ENCODE measurements at regions not wholly inside any gene's neighbourhood (a gene's known extent, or its start where the extent isn't known, plus 50 kb on each side); places are given as distances from the start of the nearest gene placed in this dataset.

- DNase-seq (ENCODE audit: low spot score): no peak
Measured at GRCh38 chr3:15952543-15953175, 154.9 kb upstream of the ANKRD28 start.

DNA sequence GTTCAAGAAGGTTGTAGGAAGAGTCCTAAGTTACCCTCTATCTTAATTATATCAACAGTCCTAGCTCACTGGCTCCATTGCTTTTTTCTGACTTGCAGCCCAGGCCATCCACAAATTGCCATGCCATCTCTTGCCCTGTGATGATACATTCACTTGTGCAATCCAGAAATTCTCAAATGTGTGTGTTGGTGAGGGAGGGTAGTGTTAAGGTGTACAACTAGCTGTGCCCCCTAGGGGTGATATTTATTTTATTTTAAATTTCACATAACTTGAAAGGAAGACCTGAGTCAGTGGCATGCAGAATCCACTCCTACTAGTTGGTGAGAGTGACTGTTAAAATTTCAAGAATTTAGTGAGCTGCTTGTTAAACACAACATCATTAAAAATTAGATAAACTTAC, 156.1 kb upstream of the ANKRD28 start:
- DNase-seq (ENCODE audit: low spot score): no peak

- no peak for DNase-seq (ENCODE audit: low spot score)
Measured at GRCh38 chr3:15955968-15956367, 158.2 kb upstream of the ANKRD28 start.

- no peak for DNase-seq (ENCODE audit: low spot score)
Measured at GRCh38 chr3:15958692-15959433, 161.1 kb upstream of the ANKRD28 start.

GRCh38 chr3:15959434-15959811, 161.6 kb upstream of the ANKRD28 start:
- DNase-seq (ENCODE audit: low spot score): no peak

GRCh38 chr3:15964605-15965442, 167.0 kb upstream of the ANKRD28 start:
- DNase-seq (ENCODE audit: low spot score): peak; percentile 10

GRCh38 chr3:15967577-15967976, 169.8 kb upstream of the ANKRD28 start:
- no peak for DNase-seq (ENCODE audit: low spot score)

DNA sequence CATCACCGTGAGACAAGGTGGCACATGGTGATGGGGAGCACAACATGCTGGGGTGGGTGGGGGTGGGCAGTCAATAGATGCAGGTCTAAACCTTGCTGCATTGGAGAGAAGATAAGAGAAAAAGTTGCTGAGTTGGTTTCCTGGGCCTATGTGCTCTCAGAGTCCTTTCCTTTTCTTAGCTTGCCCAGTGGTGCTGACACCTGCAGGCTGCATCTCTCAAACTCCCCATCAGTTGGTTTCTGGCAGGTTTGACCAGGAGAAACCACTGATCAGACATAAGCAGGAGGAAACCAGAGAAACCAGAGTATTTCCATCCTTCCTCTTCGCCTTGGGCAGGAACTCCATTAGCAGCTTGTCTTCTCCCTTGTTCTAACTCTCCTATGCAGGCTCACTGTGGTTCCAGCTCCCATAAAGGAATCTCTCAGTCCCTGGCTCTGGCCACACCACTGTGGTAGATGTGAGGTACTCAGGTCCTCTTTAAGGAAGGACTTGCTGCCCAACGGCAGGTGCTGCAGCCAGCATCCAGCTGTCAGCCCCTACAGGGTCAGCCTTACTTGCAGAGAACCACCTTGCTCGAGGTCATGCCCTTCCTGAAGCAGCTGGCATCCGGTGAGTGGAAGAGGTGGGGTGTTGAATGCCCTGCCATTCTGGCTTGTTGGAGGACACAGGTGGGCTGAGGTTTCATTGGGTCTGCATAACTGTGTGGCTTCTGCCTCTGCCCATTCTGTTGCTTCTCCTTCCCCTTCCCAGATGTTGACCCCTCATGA, 172.3 kb upstream of the ANKRD28 start:
- no peak for DNase-seq (ENCODE audit: low spot score)

- DNase-seq (ENCODE audit: low spot score): no peak
Measured at GRCh38 chr3:15973414-15973813, 175.6 kb upstream of the ANKRD28 start.

DNA sequence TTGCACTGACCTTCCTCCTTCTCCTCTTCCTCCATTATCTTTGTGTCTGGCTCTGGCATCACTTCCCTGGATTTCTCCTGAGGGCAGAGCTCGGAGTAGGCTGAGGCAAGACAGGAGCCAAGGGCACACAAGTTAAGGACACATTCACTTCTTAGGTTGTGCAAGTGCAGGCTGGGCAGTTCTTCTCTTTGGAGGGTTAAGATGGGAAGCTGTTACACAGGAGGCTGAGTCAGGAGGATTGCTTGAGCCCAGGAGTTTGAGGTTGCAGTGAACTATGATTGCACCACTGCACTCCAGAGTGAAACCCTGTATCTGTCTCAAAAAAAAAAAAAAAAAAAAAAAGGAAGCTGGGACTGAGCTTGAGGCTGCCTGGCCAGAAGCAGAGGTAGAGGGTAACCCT, 176.2 kb upstream of the ANKRD28 start:
- no peak for DNase-seq (ENCODE audit: low spot score)

DNA sequence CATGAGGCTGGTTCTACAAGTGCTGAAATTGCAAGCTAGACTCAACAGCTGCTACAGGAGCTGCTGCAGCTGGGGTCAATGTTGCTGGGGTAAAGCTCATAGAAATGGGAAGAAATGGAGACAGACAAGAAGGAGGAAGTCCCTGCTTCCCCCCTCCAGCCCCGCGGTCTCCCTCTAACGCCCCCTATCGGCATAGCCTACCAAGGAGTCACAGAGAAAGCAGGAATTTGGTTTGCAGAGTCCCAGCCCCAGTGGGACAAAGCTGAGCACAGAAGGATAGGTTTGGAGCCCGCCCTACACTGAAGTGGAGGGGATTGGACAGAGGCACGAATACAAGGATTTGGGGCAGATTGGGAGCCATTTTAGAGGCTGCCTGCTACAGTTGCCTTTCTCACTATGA, 176.9 kb upstream of the ANKRD28 start:
- DNase-seq (ENCODE audit: low spot score): no peak

DNA sequence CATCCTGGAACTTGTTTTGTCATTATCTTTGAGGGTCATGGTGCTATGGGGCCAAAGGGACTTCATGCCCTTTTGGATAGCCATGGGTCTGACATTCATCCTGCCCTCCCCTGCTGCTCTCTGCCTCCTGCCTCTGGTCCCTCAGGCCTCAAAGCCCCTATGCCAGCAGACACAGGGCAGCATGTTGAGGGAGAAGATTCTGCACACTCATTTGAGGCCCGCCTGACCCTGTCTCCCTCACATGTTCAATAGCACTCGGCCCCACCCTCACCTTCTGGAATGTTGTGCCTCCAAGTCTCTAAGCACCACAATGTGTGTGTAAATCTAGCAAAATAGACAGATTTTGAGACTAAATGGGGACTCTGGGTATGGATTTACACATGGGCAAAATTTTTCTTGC, 178.7 kb upstream of the ANKRD28 start:
- no peak for DNase-seq (ENCODE audit: low spot score)

- DNase-seq (ENCODE audit: low spot score): no peak
Measured at GRCh38 chr3:15977090-15977489, 179.3 kb upstream of the ANKRD28 start.

GRCh38 chr3:15977598-15978232, 179.9 kb upstream of the ANKRD28 start:
- DNase-seq (ENCODE audit: low spot score): no peak

DNA sequence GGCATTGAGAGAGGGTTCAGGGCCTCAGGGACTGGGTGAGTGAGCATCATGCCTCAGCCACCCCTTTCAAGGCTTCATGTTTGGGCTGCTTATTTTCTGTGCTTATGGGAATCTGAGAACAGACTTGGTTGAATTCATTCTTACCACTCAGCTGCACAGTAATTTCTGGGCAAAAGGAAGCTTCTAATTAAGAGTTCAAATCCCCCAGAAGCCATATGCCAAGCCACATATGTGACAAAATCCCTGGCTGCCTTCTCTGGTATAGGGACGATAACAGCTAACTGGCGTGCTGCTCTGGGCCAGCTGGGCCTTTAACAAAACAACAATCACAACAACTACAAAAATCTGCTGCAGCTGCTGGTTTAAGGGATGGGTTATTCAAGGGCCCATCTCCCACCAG, 181.0 kb upstream of the ANKRD28 start:
- DNase-seq (ENCODE audit: low spot score): no peak

GRCh38 chr3:15979495-15979894, 181.7 kb upstream of the ANKRD28 start:
- DNase-seq (ENCODE audit: low spot score): no peak

DNA sequence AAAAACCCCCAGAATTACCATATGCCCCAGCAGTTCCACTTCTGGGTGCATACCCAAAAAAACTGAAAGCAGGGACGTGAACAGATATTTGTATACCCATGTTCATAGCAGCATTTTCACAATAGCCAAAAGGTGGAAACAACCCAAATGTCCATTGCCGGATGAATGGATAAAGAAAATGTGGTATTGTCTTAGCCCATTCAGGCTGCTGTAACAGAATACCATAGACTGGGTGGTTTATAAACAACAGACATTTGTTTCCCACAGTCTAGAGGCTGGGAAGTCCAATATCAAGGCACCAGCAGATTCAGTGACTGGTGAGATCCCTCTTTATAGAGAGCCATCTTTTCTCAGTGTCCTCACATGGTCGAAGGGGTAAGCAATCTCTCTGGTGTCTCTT, 182.1 kb upstream of the ANKRD28 start:
- DNase-seq (ENCODE audit: low spot score): no peak

- no peak for DNase-seq (ENCODE audit: low spot score)
Measured at GRCh38 chr3:15982243-15982642, 184.5 kb upstream of the ANKRD28 start.

- DNase-seq (ENCODE audit: low spot score): peak; percentile 89
Measured at GRCh38 chr3:15982667-15983196, 185.0 kb upstream of the ANKRD28 start.

GRCh38 chr3:15983232-15983631, 185.5 kb upstream of the ANKRD28 start:
- peak; percentile 78 for DNase-seq (ENCODE audit: low spot score)

- no peak for DNase-seq (ENCODE audit: low spot score)
Measured at GRCh38 chr3:15983693-15984092, 185.9 kb upstream of the ANKRD28 start.

- DNase-seq (ENCODE audit: low spot score): no peak
Measured at GRCh38 chr3:15989419-15989818, 185.1 kb upstream of the GALNT15 start.
